Activated CD4-positive, alpha-beta T cell treated with anti-CD3 and anti-CD28 coated beads, Interleukin-2, amount 50 U/mL, for 16 hours (primary cell): ENCODE measurements at regions not wholly inside any gene's neighbourhood (a gene's known extent, or its start where the extent isn't known, plus 50 kb on each side); places are given as distances from the start of the nearest gene placed in this dataset.
"Not testable (repeated sequence)": the region's sequence is repeated elsewhere in the genome, so short reads cannot be mapped to it uniquely, and the experiment has no call there.

Experiments used
- DNase-seq: peaks from one replicate; pipeline ENCODE4 v3.0.0-alpha.2; 2020

DNA sequence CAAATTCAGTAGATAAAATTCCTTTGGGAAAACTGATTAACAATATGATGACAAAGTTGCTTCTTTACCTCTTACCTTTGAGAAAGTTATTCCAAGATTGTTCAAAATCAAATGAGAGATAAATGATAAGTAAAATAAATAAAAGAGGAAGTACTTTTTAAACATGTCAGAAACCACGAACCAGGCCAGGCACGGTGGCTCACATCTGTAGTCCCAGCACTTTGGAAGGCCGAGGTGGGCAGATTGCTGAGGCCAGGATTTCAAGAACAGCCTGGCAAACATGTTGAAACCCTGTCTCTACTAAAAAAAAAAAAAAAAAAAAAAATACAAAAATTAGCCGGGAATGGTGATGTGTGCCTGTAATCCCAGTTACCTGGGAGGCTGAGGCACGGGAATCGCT, 296.6 kb downstream of the HGF start:
- no peak for DNase-seq

DNA sequence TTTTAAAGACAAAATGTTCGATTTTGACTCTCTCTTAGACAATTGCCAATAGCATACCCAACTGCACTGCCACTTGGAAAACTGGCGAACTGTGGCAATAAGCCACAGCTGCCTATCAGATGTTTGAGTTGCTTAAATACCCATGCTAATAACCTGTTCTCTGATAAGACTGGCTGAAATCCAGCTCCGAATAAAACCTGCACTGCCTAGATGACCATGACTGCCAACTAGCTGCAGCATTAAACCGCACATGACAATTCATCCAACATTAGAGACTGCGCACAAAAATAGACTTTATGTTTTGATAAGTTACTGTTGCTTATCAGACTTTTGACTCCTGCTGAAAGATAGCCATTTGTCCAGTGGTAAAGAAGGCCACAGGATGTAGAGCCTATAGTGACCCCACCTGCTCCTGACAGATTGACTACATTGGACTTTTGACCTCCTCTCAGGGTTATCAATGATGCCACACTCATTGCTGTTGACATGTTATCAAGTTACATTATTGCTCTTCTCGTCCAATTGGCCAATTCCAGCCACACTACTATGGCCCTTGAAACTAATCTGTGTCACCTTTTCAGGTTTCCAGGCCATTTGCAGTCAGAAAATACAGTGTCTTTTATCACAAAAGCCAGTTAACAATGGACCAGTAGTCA, 299.0 kb downstream of the HGF start:
- DNase-seq: no peak

DNA sequence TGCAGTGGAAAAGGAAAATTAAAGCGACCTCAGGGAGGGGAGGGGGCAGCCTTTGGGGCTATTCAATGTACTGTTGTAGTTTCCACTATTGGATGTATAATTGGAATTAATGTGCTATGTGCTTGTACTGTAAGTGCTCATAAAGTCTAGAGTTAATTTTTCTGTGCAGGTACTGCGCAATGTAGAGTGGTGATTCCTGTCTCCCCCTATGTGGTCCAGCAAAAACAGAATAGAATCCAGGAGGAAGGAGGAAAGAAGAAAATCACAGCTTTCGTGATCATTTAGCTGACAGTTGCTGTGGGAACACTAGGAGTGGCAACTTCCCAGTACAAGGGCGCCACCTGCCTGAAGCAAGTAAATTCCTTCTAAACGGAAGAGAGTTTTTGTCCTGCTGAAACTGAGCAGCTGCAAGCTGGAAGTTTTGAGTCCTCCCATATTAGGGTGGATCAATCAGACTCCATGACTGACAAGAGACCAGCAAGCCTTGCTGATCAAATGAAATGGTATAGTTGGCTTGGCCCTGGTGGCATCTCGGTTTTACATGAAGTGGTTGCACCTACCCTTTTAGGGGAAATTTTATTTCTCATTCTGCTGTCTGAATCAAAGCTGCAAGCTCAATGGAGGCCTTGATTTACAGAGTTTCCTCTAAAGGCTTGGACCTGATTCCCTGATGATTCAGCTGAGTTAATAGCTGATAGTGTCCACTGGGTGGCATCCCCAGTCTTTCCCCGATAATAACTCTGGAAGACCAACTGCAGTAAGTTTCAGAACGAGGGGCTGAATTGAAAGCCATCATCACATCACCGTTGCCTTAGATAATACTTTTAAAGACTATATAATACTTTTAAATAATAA, 299.8 kb downstream of the HGF start:
- peak; percentile 18 for DNase-seq

DNA sequence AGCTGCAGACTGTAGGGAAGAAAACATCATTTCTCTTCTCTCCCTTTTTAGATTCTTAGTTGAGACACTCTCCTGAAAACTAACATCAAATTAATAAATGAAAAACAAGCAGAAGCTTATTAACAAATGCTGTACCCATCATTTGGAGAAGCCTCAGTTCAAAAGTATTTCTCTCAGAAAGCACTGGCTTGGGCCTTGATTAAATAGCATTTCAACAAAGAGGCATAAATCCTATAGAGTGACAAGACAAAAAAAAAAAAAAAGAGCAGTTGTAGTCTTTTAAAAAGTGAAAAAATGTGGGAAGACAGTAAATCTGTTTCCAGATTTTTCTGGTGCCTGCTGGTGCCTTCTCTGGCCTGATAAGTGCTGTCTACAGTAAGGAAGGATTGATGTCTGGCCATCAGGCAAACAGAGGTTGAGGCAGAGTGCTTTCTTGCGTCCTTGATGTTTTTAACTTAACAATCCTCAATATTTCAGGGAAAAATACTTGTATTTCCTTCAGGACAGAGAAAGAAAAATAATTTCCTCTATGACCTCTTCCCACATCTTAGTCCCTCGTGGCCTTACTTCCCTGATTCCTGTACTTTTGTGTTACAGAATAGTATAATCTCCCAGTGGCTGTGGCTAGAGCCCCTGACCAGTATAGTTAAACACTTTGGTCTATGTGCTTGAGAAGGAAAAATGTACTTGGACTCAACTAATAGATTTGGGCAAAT, 300.5 kb downstream of the HGF start:
- DNase-seq: no peak

DNA sequence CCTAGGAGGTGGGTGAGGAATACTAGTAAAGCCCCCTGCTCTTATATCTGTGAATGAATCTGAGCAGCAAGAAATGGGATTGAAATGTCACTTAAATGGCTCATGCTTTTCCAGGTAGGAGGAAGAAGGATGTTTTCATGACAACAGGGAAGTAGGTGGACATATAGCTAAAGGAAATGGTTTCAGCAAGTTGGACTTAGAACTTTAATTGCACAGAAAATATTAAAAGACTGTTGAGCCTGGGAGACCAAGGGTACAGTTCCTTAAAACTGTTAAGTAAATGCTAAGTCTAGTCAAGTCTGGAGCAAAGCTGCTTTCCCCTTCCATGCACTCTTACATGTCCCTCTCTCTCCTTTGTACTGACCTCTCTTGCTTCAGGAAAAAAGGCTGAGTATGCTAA, 301.3 kb downstream of the HGF start:
- DNase-seq: no peak

DNA sequence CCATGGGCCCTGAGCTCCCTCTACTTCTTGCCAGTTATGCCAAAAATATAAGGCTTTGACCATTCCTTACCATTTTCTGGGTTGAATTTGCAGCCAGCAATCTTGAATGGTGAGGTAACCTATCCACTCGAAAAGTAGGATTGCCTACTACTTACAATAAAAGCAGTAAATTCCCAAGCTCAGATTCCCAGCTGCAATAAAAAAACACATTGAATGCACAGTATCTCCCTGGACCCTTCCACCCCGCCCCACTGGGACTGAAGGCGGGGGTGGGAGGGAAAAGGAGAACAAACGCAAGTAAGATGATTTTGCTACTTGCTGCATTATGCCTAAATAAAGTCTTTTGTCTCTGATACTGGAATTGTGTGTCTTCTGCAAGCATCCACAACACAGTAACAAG, 301.9 kb downstream of the HGF start:
- DNase-seq: no peak

DNA sequence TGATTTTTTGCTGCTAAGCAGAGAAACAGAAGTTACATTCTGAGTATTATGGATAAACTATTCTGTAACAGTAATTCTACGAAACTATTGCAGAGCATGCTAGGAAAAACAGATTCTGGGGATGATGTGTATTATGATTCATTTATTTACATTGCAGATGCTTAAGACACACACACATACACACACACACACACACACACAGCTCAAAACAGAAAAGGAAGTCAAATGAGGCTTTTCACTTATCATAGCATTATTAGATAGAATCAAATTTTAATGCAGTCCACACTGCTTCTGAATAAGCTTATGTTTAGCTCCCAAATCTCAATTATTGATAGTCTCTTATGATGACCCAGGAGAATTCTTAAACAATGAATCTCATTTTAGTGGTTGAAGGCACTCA, 307.2 kb downstream of the HGF start:
- DNase-seq: no peak

DNA sequence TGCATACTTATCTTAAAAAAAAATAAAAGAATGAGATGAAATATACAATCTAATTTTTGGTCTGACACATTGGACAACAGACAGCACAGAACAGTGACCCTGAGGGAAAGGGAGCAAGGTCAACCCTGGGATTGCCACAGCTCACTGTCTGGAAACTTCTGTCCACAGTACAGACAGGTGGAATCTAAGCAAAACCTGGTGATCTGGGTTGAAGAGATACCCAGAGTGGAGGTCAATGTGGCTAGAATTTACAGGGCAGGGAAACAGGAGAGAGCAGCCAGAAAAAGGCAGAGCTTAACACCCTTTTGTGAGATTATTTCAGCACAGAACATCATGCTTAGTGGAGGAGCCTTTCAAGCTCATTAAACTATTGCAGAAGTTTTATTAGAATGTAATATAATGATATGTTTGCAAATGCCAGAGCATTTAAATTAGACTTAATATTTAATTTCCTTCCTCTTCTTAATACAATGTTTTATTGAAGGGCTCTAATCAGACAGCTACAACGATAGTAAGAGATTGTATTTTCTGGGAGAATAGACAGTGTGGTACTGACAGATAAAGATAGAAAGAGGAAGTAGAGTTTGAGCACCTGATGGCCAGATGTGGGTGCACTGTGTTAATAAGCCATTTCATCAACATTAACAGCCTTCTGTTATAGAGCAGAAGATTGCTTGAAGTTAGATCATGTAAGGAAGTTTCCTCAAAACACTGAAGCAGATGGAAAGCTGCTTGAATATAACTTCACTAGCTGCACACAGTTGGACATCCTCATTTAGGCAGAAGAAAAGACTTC, 309.4 kb downstream of the HGF start:
- DNase-seq: no peak

DNA sequence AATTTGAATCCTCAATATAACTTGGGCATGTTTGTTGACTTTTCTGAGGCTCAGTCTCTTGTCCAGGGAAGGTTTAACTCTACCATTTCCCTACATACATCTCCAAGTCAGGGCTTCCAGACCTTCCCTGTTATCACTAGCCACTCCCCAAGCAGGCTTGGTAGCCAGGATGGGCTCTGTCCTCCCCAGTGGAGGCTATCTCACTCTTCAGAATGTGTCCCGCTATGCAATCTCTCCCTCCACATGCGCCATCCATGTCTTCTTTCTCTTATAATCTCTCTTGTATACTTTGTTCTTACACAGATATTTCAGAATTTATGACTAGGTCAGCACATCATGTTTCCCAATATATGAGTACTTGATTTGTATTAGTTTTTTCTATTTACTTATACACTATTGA, 310.4 kb downstream of the HGF start:
- no peak for DNase-seq

DNA sequence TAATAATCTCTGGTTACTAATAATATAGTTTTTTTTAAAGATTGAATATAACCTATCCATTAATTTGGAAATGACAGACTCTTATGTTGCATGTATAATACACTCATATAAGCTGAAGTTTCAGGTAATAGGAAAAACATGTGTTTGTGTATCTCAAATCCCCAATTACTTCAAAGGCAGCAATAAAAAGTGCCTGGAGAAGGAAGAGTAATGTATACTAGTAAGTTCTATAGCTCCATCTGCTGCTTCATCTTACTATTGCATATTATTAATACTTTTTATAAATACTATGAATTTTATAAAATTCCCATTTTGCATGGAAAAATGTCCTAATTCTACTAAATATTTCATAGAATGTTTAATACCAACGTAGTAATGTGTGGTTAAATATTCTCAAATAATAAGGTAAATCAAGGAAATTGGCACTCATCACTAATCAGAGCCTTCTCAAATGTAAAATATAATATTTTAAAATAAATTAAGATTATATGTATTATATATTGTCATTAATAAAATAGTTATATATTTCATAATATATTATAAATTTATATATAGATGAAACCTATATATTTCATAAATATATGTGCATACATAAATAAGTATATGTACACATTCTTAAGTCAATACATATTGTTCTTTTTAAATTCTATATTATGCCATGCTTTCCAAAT, 311.9 kb downstream of the HGF start:
- no peak for DNase-seq

DNA sequence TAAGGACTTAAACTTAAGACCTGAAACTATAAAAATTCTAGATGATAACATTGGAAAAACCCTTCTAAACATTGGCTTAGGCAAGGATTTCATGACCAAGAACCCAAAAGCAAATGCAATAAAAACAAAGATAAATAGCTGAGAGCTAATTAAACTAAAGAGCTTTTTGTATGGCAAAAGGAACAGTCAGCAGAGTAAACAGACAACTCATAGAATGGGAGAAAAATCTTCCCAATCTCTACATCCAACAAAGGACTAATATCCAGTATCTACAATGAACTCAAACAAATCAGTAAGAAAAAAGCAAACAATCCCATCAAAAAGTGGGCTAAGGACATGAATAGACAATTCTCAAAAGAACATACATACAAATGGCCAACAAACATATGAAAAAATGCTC, 316.1 kb downstream of the HGF start:
- not testable (repeated sequence) for DNase-seq

DNA sequence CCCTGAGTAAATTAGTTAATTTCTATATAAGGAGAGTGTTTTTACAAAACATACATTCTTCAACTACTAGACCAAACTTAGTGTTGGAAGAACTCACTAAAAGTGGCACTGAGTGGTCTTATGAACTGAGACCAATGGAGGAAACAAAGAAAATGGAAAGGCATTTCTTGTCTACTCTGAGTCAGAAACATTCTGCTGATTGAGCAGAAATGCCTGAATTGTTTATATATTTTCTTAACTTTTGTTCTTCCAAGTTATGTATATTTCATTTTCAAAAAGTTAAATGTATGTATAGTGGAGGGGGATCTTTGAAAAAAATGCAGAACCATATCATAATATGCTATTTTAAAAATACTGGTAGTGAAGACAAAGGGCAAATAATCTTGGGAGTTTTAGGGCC, 320.7 kb downstream of the HGF start:
- DNase-seq: no peak

DNA sequence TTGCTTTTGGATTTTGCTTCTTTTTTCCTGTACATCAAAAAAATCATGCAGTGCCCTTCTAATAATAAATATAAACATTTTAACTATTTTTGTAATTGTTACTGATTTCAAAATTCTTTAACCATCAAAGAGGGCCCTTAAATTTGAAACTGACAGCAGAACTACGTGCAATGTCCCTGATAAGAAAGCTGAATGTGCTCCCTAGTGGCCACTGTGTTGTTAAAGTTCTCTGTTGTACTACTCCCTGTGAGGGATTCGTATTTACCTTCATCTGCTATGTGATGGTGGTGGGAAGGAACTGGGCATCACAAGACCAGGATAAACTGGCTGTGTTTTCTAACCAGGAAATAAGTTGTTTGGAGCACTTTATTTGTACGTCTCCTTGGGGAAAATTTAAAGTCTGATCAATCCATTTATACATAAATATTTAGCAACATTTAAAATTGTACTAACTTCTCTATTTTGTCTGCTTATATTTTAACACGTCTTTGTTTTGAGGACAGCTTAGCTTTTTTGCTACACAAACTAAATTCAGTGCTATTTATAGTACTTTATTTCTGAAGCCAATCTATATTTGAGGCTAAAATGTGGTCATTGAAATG, 322.4 kb downstream of the HGF start:
- DNase-seq: no peak

DNA sequence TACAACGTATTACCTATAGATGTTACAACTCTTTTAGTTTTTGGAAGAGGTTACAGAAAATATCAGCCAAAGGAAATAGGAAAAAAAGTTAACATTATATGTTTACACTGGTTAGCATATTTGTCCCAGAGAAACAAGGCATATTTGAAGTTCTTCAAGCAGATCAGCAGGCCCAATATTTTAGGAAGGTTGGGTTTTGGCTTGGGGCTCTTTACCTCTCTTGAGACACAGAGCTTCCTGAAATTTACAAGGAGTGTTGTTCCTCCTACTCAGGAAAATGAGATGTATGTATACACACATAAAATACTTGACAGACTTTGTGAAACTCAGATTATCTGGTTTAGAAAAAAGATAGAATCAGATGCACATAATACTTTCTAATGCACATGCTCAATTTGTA, 323.6 kb downstream of the HGF start:
- no peak for DNase-seq

DNA sequence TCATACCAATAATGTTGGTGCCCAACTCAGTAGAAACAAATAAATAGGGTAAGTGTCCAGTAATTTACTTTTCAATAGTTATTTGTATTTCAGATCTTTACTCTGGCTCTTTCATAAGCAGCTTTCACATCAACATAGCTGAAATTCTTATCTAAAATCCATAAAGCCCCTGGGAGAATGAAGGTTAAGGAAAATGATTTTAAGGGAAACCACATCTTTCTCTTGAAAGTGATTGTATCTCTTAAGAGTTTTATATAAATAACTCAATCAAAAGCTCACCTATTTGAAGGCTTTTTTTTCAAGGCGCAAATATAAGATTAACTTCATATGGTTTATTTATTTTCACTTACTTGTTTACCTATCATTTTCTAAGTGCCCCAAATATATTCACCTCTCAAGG, 324.4 kb downstream of the HGF start:
- DNase-seq: no peak

DNA sequence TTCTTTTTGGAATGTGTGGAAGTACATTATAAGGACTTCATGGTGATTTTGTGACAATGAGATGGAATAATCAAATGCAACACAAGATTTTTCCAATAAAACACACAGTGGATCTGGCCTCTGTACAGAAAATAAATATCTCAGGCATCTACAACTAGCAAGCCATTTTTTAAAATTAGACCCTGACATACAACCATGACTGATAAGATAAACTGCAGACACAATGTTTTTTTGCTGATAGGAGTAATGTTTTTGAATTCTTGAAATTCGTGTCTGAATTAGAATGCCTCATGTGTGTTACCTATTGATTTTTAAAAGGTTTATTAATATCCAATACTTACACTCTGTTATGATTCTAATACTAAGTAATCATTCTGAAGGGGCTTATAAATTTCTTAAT, 328.1 kb downstream of the HGF start:
- no peak for DNase-seq

DNA sequence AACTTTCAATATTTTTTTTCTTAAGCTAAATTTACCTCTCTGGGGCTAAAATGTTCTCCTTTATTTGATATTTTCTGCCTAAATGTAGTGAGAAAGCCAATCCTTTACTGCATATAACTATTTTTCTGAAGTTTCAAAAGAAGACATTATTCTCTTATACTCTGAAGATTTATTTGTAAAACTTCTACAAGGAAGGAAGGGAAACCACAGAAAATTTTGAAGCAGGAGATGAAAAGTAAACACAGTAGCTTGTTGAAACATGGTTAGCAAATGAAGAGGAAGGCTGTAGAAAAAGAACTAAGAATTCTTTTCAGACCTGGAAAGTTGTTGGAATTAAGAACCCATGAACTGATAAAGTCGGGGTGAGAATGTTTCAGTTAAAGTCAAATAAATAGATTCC, 330.3 kb downstream of the HGF start:
- no peak for DNase-seq

DNA sequence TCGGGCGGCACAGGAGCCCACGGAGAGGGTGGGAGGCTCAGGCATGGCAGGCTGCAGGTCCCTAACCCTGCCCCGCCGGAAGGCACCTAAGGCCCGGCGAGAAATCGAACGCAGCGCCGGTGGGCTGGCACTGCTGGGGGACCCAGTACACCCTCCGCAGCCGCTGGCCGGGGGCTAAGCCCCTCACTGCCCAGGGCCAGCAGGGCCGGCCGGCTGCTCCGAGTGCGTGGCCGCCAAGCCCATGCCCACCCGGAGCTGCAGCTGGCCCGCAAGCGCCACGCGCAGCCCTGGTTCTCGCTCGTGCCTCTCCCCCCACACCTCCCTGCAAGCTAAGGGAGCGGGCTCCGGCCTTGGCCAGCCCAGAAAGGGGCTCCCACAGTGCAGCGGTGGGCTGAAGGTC, 332.7 kb downstream of the HGF start:
- not testable (repeated sequence) for DNase-seq

DNA sequence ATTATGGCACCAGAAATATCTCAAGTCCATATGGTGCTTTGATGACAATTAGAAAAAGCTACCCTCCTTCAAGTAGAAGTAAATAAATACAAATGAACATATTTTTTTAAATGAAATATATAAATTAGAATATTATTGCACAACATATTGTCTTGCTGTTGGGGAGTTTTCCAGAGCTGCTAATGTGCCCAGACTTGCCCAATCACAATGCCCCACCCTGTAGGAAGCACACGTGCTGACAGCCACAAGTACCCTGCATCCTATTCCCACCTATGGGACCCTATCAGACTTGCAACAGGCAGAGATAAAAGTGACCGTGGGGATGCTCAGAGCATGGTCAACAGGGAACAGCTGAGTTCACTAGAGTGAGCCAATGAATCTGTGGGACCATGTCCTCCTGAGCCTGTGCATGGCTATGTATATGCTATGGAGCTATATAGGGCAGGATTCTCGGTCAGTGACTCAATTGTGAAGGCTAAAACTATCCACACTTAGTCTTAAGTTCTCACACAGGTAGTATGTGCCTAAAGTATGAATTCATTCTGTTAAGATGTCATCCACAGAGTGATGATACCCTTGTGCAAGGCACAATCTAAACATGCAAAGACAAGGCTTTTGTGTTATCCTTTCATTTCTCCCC, 336.0 kb downstream of the HGF start:
- no peak for DNase-seq

DNA sequence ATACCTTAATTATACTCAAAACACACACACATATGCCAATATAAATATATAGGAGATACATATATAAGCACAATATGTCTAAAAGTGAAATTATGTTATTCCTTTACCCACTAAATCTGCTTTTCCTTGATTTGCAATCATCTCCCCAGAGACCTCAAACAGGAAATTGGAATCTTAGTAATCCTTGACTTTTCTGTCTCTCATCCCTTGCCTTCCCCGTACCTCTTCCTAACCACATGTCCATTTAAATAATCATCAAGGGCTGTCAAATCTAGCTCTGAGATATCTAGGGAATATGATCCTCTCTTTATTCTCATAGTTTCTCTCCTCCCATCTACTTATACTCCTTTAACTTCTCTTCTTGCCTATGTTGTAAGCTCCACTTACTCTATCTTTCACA, 336.6 kb downstream of the HGF start:
- DNase-seq: no peak

DNA sequence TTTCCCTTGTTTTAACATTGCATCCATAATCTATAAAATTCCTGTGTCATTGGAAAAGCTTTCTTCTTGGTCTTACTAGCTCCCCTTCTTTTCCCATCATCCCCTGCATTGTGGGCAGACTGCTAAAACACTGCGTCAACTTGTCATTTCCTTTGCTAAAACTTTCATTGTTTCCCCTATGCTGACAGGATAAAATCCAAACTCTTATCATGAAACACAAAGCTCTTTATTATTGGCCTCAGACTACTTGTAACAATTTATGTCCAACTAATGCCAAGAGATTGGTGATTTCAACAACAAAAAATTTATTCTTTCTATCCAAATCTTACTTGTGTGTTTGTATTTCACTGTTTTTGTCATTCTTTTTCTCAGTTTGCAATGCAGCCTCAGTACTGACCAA, 339.1 kb downstream of the HGF start:
- DNase-seq: no peak

DNA sequence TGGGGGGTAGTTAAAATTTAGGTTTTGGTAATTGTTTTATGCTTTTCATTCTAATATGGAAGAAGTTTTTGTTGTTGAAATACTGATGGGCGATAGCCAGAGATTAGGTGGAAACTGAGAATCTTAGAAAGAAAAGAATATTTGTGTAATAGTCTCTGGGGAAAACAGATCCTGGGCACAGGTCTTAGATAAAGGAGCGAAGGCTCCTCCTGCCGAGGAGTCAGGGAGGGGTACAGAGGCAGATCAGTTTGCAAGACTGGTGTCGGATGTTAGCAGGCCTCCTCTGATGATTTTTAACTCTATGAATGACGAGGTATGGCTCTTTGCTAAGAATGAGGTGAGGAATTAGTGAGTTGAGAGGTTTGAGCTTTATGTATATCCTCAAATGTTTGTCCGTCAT, 339.7 kb downstream of the HGF start:
- DNase-seq: no peak
